ENCODE measurements at regions not wholly inside any gene's neighbourhood (a gene's known extent, or its start where the extent isn't known, plus 50 kb on each side); places are given as distances from the start of the nearest gene placed in this dataset.

GRCh38 chr6:4010048-4010447 lies 68.9 kb downstream of the FAM217A start:
- WGBS, 2 donors (ENCODE audit: low coverage in 1 of 2), result 57 to 75% methylated on average over 1 to 2 of the region's 2 CpGs
- no peaks in the 10 kb centered on the region for H3K9me3 ChIP-seq
- peaks cover 0 to 20% (median 2%) of the 10 kb centered on the region in 4 donors for H3K4me1 ChIP-seq
- TF ChIP-seq POLR2AphosphoS5 (IDR thresholded peaks at IDR 0.05) (no peak), EP300 (IDR thresholded peaks at IDR 0.05; ENCODE audit: low read depth) (no peak), POLR2A (IDR thresholded peaks at IDR 0.05) (no peak)
- TF ChIP-seq, protein P1, sequence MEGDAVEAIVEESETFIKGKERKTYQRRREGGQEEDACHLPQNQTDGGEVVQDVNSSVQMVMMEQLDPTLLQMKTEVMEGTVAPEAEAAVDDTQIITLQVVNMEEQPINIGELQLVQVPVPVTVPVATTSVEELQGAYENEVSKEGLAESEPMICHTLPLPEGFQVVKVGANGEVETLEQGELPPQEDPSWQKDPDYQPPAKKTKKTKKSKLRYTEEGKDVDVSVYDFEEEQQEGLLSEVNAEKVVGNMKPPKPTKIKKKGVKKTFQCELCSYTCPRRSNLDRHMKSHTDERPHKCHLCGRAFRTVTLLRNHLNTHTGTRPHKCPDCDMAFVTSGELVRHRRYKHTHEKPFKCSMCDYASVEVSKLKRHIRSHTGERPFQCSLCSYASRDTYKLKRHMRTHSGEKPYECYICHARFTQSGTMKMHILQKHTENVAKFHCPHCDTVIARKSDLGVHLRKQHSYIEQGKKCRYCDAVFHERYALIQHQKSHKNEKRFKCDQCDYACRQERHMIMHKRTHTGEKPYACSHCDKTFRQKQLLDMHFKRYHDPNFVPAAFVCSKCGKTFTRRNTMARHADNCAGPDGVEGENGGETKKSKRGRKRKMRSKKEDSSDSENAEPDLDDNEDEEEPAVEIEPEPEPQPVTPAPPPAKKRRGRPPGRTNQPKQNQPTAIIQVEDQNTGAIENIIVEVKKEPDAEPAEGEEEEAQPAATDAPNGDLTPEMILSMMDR (IDR thresholded peaks at IDR 0.05), result no peak
- in situ Hi-C loops (cut with MboI; ENCODE audit: low pct_ligation_motif_present in 1 of 4, low pct_unique_long_range_greater_than_20kb in 1 of 4, low sequenced_read_pairs in 3 of 4), result no loop called here
- no peak for DNase-seq
- no peak overlapping the region for H3K27ac ChIP-seq
- H3K27me3 ChIP-seq, result no peaks in the 10 kb centered on the region
- no peaks in the 10 kb centered on the region for H3K36me3 ChIP-seq
- no peak overlapping the region for H3K4me3 ChIP-seq
- intact Hi-C loops (cut with DNase I; ENCODE audit: low total_unique reads), result no loop called here

DNA sequence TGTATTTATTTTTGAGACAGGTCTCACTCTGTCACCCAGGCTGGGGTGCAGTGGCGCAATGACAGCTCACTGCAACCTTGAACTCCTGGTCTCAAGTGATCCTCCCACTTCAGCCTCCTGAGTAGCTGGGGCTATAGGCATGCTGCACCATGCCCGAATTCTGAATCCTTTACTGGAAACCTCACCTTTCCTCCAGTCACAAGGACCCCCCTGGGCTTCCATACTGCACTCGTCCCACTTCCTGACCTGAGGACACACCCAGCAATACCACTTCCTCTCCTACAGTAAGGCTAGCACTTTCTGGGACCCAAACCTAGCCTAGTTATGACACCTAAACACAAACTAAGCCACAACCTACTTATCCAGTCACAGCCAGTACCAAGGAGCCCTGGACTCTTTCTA lies 68.2 kb downstream of the FAM217A start:
- TF ChIP-seq, protein P1 (IDR thresholded peaks at IDR 0.05), result no peak
- TF ChIP-seq EP300 (IDR thresholded peaks at IDR 0.05; ENCODE audit: low read depth) (no peak), POLR2AphosphoS5 (IDR thresholded peaks at IDR 0.05) (no peak), POLR2A (IDR thresholded peaks at IDR 0.05) (no peak)

GRCh38 chr6:4012826-4013225 lies 66.1 kb downstream of the FAM217A start:
- intact Hi-C loops (cut with DNase I; ENCODE audit: low total_unique reads), result no loop called here
- Histone ChIP-seq H3K36me3 (no peaks in the 10 kb centered on the region), H3K4me3 (no peak overlapping the region), H3K4me1 (peaks cover 10 to 41% (median 14%) of the 10 kb centered on the region in 4 donors), H3K27me3 (no peaks in the 10 kb centered on the region), H3K9me3 (no peaks in the 10 kb centered on the region), H3K27ac (no peak overlapping the region)
- TF ChIP-seq POLR2A (IDR thresholded peaks at IDR 0.05), result no peak
- no peak for TF ChIP-seq POLR2AphosphoS5 (IDR thresholded peaks at IDR 0.05)
- TF ChIP-seq, protein P1 (IDR thresholded peaks at IDR 0.05), result no peak
- no peak for TF ChIP-seq EP300 (IDR thresholded peaks at IDR 0.05; ENCODE audit: low read depth)
- in situ Hi-C loops (cut with MboI; ENCODE audit: low pct_ligation_motif_present in 1 of 4, low pct_unique_long_range_greater_than_20kb in 1 of 4, low sequenced_read_pairs in 3 of 4), result no loop called here
- no peak for DNase-seq
- WGBS, 2 donors (ENCODE audit: low coverage in 1 of 2), result 87 to 92% methylated on average over 2 of the region's 2 CpGs

More for the DNA sequence above, 68.2 kb downstream of the FAM217A start:
- Histone ChIP-seq H3K4me1 (peaks cover 0 to 22% (median 2%) of the 10 kb centered on the region in 4 donors), H3K27ac (no peak overlapping the region), H3K9me3 (no peaks in the 10 kb centered on the region), H3K36me3 (no peaks in the 10 kb centered on the region), H3K4me3 (no peak overlapping the region), H3K27me3 (no peaks in the 10 kb centered on the region)
- WGBS, 2 donors (ENCODE audit: low coverage in 1 of 2), result 60 to 69% methylated on average over 1 to 3 of the region's 3 CpGs
- no peak for DNase-seq
- intact Hi-C loops (cut with DNase I; ENCODE audit: low total_unique reads), result no loop called here
- in situ Hi-C loops (cut with MboI; ENCODE audit: low pct_ligation_motif_present in 1 of 4, low pct_unique_long_range_greater_than_20kb in 1 of 4, low sequenced_read_pairs in 3 of 4), result no loop called here

DNA sequence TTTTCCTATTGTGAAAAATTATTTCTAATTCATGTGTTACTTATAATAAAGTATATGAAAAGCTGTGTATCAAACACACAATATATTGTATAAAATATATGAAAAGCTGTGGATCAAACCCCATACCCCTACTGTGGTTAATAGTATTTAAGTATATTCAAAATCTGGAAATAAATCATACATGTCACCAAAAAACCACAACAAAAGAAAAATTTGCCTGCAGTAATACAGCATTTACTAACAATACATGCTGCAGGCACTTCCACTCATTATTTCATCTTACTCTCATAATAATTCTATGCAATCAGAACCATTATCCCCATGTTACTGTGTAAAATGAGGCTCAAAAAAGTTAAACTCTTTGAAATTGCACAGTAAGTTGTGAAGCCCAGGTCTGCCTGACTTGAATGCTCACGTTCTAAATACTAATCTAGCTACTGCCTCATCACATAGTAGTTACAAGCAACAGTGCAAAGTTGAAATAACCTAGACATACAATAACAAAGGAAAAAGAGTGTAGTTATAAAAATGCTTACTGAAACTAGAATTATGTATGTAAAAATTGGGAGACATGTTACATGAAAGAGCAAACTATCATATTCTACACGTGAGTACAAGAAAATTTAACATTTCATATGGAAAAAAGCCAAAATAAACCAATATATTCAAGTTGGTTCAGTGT lies 61.7 kb downstream of the FAM217A start:
- WGBS, 2 donors (ENCODE audit: low coverage in 1 of 2), result 0 to 7% methylated on average over 2 of the region's 2 CpGs
- Histone ChIP-seq H3K27me3 (no peaks in the 10 kb centered on the region), H3K36me3 (no peaks in the 10 kb centered on the region), H3K4me1 (peaks cover 18 to 42% (median 20%) of the 10 kb centered on the region in 4 donors), H3K9me3 (no peaks in the 10 kb centered on the region), H3K4me3 (peak overlapping the region; percentile 47 to 93 (median 76)), H3K27ac (peak overlapping the region; percentile 95 to 100 (median 99))
- intact Hi-C loops (cut with DNase I; ENCODE audit: low total_unique reads) (no loop called here), in situ Hi-C loops (cut with MboI; ENCODE audit: low pct_ligation_motif_present in 1 of 4, low pct_unique_long_range_greater_than_20kb in 1 of 4, low sequenced_read_pairs in 3 of 4) (no loop called here)
- DNase-seq, result no peak
- no peak for TF ChIP-seq EP300 (IDR thresholded peaks at IDR 0.05; ENCODE audit: low read depth)
- no peak for TF ChIP-seq POLR2AphosphoS5 (IDR thresholded peaks at IDR 0.05)
- no peak for TF ChIP-seq POLR2A (IDR thresholded peaks at IDR 0.05)
- TF ChIP-seq, protein P1 (IDR thresholded peaks at IDR 0.05), result no peak

Measured in transverse colon (tissue), 4 donors.